ENCODE measurements at regions not wholly inside any gene's neighbourhood (a gene's known extent, or its start where the extent isn't known, plus 50 kb on each side); places are given as distances from the start of the nearest gene placed in this dataset.

DNA sequence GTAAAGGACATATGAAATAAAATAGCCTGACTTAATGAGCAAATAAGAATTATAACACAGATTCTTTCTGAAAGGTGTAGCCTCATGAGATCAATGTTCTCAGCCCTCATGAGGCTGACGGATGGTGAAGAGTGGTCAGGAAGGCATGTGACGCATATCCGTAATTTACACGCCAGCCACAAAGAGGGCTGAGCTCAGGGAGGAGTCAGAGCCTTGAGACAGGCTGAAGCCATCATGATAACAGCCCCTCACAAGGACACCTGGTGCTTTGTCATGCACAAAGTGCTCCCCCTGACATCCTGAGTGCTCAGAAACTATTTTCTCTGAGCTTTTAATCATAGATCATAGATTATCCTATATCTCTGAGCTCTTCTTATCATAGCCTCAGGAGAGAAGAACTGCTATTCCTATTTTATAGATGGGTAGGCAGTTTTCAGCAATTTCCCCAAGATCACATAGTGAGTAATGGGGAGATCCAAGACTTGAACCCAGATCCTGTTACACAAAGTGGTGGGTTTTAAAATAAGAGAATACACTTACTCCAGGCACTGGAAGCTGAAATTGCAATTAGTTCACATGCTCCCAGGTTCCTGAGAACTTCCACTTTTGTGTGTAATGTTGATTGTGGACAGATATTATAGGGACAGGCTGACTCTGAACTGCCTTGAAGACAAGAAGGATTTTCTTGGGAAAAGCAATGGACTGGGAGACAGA lies 267.1 kb downstream of the RPLP1 start:
- Histone ChIP-seq H3K27ac (ENCODE audit: low read depth, low read length, severe bottlenecking) (no peak overlapping the region), H3K4me3 (ENCODE audit: extremely low read depth, insufficient read depth, low read length, poor library complexity, severe bottlenecking) (no peak overlapping the region), H3K36me3 (ENCODE audit: control insufficient read depth, insufficient read depth, low read length) (no peaks in the 10 kb centered on the region), H3K4me1 (ENCODE audit: control insufficient read depth, insufficient read depth, low read length, poor library complexity, severe bottlenecking) (no peaks in the 10 kb centered on the region), H3K9me3 (ENCODE audit: control insufficient read depth, low read length) (no peaks in the 10 kb centered on the region)
- 87% methylated on average over 4 of the region's 4 CpGs for WGBS, 2 experiments (ENCODE audit: insufficient coverage in 2 of 2)

GRCh38 chr15:69720536-69720935 lies 267.9 kb downstream of the RPLP1 start:
- 90 to 92% methylated on average over 2 to 3 of the region's 3 CpGs for WGBS, 2 experiments (ENCODE audit: insufficient coverage in 2 of 2)
- H3K36me3 ChIP-seq (ENCODE audit: control insufficient read depth, insufficient read depth, low read length): no peaks in the 10 kb centered on the region
- H3K27ac ChIP-seq (ENCODE audit: low read depth, low read length, severe bottlenecking): no peak overlapping the region
- H3K4me1 ChIP-seq (ENCODE audit: control insufficient read depth, insufficient read depth, low read length, poor library complexity, severe bottlenecking): no peaks in the 10 kb centered on the region
- H3K9me3 ChIP-seq (ENCODE audit: control insufficient read depth, low read length): no peaks in the 10 kb centered on the region
- no peak overlapping the region for H3K4me3 ChIP-seq (ENCODE audit: extremely low read depth, insufficient read depth, low read length, poor library complexity, severe bottlenecking)

DNA sequence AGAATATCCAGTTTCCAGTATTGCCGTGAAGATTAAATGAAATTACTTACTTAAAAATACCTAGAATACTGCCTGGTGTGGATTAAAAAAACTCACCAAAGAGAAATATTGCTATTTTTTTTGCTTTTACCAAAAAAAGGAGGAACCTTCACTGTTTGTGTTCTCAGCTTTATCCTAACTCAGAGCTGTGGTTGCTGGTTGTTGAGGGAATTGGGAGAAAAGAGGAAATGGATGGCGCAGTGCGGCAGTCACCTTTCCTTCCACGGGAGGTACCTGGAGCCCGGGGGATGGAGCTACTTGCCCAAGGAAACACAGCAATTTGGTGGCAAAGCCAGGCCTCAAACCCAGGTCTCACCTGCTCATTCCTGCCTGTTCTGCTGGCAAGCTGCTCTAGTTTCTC lies 270.3 kb downstream of the RPLP1 start:
- H3K27ac ChIP-seq (ENCODE audit: low read depth, low read length, severe bottlenecking): no peak overlapping the region
- H3K4me1 ChIP-seq (ENCODE audit: control insufficient read depth, insufficient read depth, low read length, poor library complexity, severe bottlenecking): peaks cover 3% of the 10 kb centered on the region
- H3K4me3 ChIP-seq (ENCODE audit: extremely low read depth, insufficient read depth, low read length, poor library complexity, severe bottlenecking): no peak overlapping the region
- H3K36me3 ChIP-seq (ENCODE audit: control insufficient read depth, insufficient read depth, low read length): no peaks in the 10 kb centered on the region
- 93 to 97% methylated on average over 3 to 4 of the region's 5 CpGs for WGBS, 2 experiments (ENCODE audit: insufficient coverage in 2 of 2)
- H3K9me3 ChIP-seq (ENCODE audit: control insufficient read depth, low read length): no peaks in the 10 kb centered on the region

- Histone ChIP-seq H3K27ac (ENCODE audit: low read depth, low read length, severe bottlenecking) (no peak overlapping the region), H3K4me3 (ENCODE audit: extremely low read depth, insufficient read depth, low read length, poor library complexity, severe bottlenecking) (no peak overlapping the region), H3K9me3 (ENCODE audit: control insufficient read depth, low read length) (no peaks in the 10 kb centered on the region), H3K4me1 (ENCODE audit: control insufficient read depth, insufficient read depth, low read length, poor library complexity, severe bottlenecking) (peaks cover 3% of the 10 kb centered on the region), H3K36me3 (ENCODE audit: control insufficient read depth, insufficient read depth, low read length) (no peaks in the 10 kb centered on the region)
- 81 to 87% methylated on average over 5 to 7 of the region's 7 CpGs for WGBS, 2 experiments (ENCODE audit: insufficient coverage in 2 of 2)
These were observed 270.9 kb downstream of the RPLP1 start for GRCh38 chr15:69723404-69724096.

GRCh38 chr15:69724333-69724732 lies 271.7 kb downstream of the RPLP1 start:
- Histone ChIP-seq H3K36me3 (ENCODE audit: control insufficient read depth, insufficient read depth, low read length) (no peaks in the 10 kb centered on the region), H3K4me1 (ENCODE audit: control insufficient read depth, insufficient read depth, low read length, poor library complexity, severe bottlenecking) (peaks cover 3% of the 10 kb centered on the region), H3K27ac (ENCODE audit: low read depth, low read length, severe bottlenecking) (no peak overlapping the region), H3K4me3 (ENCODE audit: extremely low read depth, insufficient read depth, low read length, poor library complexity, severe bottlenecking) (no peak overlapping the region), H3K9me3 (ENCODE audit: control insufficient read depth, low read length) (no peaks in the 10 kb centered on the region)
- 82 to 94% methylated on average over 3 of the region's 3 CpGs for WGBS, 2 experiments (ENCODE audit: insufficient coverage in 2 of 2)

- Histone ChIP-seq H3K4me3 (ENCODE audit: extremely low read depth, insufficient read depth, low read length, poor library complexity, severe bottlenecking) (no peak overlapping the region), H3K9me3 (ENCODE audit: control insufficient read depth, low read length) (no peaks in the 10 kb centered on the region), H3K27ac (ENCODE audit: low read depth, low read length, severe bottlenecking) (no peak overlapping the region), H3K4me1 (ENCODE audit: control insufficient read depth, insufficient read depth, low read length, poor library complexity, severe bottlenecking) (peaks cover 7% of the 10 kb centered on the region), H3K36me3 (ENCODE audit: control insufficient read depth, insufficient read depth, low read length) (no peaks in the 10 kb centered on the region)
- WGBS, 2 experiments (ENCODE audit: insufficient coverage in 2 of 2): 85 to 91% methylated on average over 4 of the region's 4 CpGs
These were observed 272.7 kb downstream of the RPLP1 start for GRCh38 chr15:69725275-69725674.

DNA sequence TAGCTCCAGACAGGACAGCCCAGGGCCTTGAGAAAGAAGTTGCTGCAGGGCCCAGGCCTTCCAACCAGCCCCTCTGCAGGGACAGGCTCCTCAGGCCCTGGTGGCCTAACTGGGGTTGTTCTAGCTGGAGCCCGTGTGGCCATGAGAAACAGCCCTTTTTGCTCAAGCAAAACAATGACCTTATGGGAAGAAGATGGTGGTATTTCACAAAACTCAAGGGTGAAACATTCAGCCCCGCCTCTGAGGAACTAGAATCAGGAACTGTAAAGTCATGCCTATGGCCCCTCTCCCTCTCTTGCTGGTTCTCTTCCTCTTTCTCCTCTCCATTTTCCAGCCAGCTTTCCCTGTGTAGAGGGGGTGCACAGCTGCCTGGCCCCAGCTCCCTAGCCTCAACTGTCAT lies 273.3 kb downstream of the RPLP1 start:
- Histone ChIP-seq H3K4me1 (ENCODE audit: control insufficient read depth, insufficient read depth, low read length, poor library complexity, severe bottlenecking) (peaks cover 14% of the 10 kb centered on the region), H3K4me3 (ENCODE audit: extremely low read depth, insufficient read depth, low read length, poor library complexity, severe bottlenecking) (no peak overlapping the region), H3K36me3 (ENCODE audit: control insufficient read depth, insufficient read depth, low read length) (no peaks in the 10 kb centered on the region), H3K9me3 (ENCODE audit: control insufficient read depth, low read length) (no peaks in the 10 kb centered on the region), H3K27ac (ENCODE audit: low read depth, low read length, severe bottlenecking) (no peak overlapping the region)
- WGBS, 2 experiments (ENCODE audit: insufficient coverage in 2 of 2): 100% methylated on average over 1 to 2 of the region's 2 CpGs

- H3K4me1 ChIP-seq (ENCODE audit: control insufficient read depth, insufficient read depth, low read length, poor library complexity, severe bottlenecking): peaks cover 22% of the 10 kb centered on the region
- no peak overlapping the region for H3K4me3 ChIP-seq (ENCODE audit: extremely low read depth, insufficient read depth, low read length, poor library complexity, severe bottlenecking)
- H3K27ac ChIP-seq (ENCODE audit: low read depth, low read length, severe bottlenecking): no peak overlapping the region
- WGBS, 2 experiments (ENCODE audit: insufficient coverage in 2 of 2): 60 to 86% methylated on average over 4 to 7 of the region's 8 CpGs
- H3K36me3 ChIP-seq (ENCODE audit: control insufficient read depth, insufficient read depth, low read length): no peaks in the 10 kb centered on the region
- no peaks in the 10 kb centered on the region for H3K9me3 ChIP-seq (ENCODE audit: control insufficient read depth, low read length)
These were observed 274.7 kb downstream of the RPLP1 start for GRCh38 chr15:69727121-69727924.

DNA sequence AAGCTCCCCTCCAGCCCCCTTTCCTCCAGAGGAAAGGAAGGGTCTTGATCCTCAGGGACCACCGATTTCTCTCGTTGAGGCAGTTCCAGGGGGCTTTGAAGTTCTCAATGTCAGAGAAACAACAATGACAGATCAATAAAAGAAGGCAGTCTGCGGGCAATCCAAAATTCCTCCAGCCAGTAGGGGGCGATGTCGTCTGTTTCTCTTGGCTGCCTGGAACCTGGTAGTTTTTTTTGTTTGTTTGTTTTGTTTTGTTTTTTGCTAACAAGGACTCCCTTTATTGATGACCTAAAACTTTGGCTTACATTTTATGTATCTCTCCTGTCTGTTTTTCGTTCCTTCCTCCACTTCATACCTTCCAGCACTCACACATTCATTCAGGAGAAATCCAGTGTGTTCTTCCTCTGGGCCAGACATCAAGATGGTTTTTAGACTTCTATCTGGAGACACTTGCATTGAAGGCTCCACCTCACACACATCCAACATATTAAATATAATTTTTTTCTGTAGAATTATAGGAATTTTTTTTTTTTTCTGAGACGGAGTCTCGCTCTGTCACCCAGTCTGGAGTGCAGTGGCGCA lies 276.6 kb downstream of the RPLP1 start:
- WGBS, 2 experiments (ENCODE audit: insufficient coverage in 2 of 2): 63 to 100% methylated on average over 1 to 3 of the region's 9 CpGs
- Histone ChIP-seq H3K36me3 (ENCODE audit: control insufficient read depth, insufficient read depth, low read length) (no peaks in the 10 kb centered on the region), H3K9me3 (ENCODE audit: control insufficient read depth, low read length) (no peaks in the 10 kb centered on the region), H3K27ac (ENCODE audit: low read depth, low read length, severe bottlenecking) (no peak overlapping the region), H3K4me3 (ENCODE audit: extremely low read depth, insufficient read depth, low read length, poor library complexity, severe bottlenecking) (no peak overlapping the region), H3K4me1 (ENCODE audit: control insufficient read depth, insufficient read depth, low read length, poor library complexity, severe bottlenecking) (peaks cover 23% of the 10 kb centered on the region)

DNA sequence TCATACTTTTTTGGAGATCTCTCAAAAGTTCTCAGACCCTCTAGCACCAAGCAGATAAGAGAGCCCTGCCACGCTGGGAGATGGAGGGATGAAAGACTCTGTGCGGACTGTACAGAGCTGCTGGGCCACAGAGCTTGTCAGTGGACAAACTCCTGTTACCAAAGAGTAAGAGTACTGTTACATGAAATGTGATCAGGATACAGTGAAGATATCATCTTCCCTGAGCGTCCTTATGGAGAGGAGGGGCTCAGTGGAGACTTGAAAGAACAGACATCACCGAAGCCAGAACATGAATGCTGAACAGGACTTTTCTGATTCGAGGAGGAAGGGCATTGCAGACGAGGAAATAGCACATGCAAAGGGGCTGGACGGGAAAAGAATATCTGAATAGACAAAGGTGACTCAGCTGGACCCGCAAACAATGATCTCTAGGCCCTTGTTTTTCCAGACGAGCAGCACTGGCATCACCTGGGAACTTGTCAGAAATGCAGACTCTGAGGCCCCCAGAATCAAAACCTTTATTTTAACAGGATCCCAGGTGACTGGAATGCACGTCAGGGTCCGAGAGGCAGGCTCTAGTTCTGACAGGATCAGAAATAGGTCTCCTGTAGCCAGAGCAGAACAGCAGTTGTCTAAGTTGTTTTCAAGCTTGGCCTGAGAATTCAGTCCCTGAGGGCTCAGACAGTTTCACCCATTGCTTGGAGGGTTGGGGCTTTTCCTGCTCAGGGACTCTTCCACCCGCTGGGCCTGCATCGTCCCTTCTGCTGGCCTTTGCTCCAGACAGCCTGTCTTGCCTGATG lies 277.9 kb downstream of the RPLP1 start:
- Histone ChIP-seq H3K27ac (ENCODE audit: low read depth, low read length, severe bottlenecking) (no peak overlapping the region), H3K9me3 (ENCODE audit: control insufficient read depth, low read length) (no peaks in the 10 kb centered on the region), H3K36me3 (ENCODE audit: control insufficient read depth, insufficient read depth, low read length) (no peaks in the 10 kb centered on the region), H3K4me1 (ENCODE audit: control insufficient read depth, insufficient read depth, low read length, poor library complexity, severe bottlenecking) (peaks cover 31% of the 10 kb centered on the region), H3K4me3 (ENCODE audit: extremely low read depth, insufficient read depth, low read length, poor library complexity, severe bottlenecking) (no peak overlapping the region)
- 87% methylated on average over 12 of the region's 13 CpGs for WGBS, 2 experiments (ENCODE audit: insufficient coverage in 2 of 2)
